ENCODE measurements at regions not wholly inside any gene's neighbourhood (a gene's known extent, or its start where the extent isn't known, plus 50 kb on each side); places are given as distances from the start of the nearest gene placed in this dataset.

GRCh38 chr3:21901484-21901883, 150.5 kb upstream of the ZNF385D start:
- H3K27me3 ChIP-seq (ENCODE audit: insufficient read depth) = no peaks in the 10 kb centered on the region

GRCh38 chr3:21902956-21903355, 151.9 kb upstream of the ZNF385D start:
- no peaks in the 10 kb centered on the region for H3F3A ChIP-seq (replicated peaks; ENCODE audit: insufficient read depth)
- H3K4me2 ChIP-seq = no peak overlapping the region
- H4K20me1 ChIP-seq (ENCODE audit: insufficient read depth) = no peaks in the 10 kb centered on the region
- H3K9ac ChIP-seq = no peak overlapping the region
- H3K27me3 ChIP-seq (ENCODE audit: insufficient read depth) = no peaks in the 10 kb centered on the region
- no peaks in the 10 kb centered on the region for H3K9me2 ChIP-seq
- no peaks in the 10 kb centered on the region for H3K79me2 ChIP-seq (ENCODE audit: insufficient read depth)
- H3K27ac ChIP-seq (ENCODE audit: low read depth in 2 of 2, low read length in 1 of 2) = no peak overlapping the region
- H3K4me1 ChIP-seq (ENCODE audit: control insufficient read depth in 1 of 2, insufficient read depth in 2 of 2, low read depth in 1 of 2, low read length in 1 of 2) = peaks cover 0 to 5% of the 10 kb centered on the region in 2 experiments; a peak in 1 of 4 replicates
- DNase-seq = no peak
- H2AFZ ChIP-seq (ENCODE audit: low read depth) = no peak overlapping the region
- ChIA-PET CTCF (interaction anchor here (0.6 to 1.9 kb wide), 2 partner anchors 8 to 258 kb away, joined by 3 to 6 read pairs; no protein-coding TSS in a partner anchor), POLR2A (no interaction called here)
- H3K9me3 ChIP-seq = no peaks in the 10 kb centered on the region
- 55% methylated on average over 4 of the region's 4 CpGs for WGBS (ENCODE audit: low lambda C conversion rate)
- no peaks in the 10 kb centered on the region for H3K36me3 ChIP-seq (replicated peaks in 1 of 2; ENCODE audit: control insufficient read depth in 1 of 2, insufficient read depth in 2 of 2, low read length in 1 of 2)
- H3K4me3 ChIP-seq (ENCODE audit: low read depth in 2 of 2, low read length in 1 of 2) = no peak overlapping the region
- TF ChIP-seq REST (IDR thresholded peaks at IDR 0.05; ENCODE audit: low read depth, low read length) (no peak), FOXM1 (IDR thresholded peaks at IDR 0.05; ENCODE audit: low read depth) (no peak), POLR2AphosphoS5 (IDR thresholded peaks at IDR 0.05; ENCODE audit: low read depth, low read length) (no peak), CTCF (IDR thresholded peaks at IDR 0.05) (no peak)

More at GRCh38 chr3:21901484-21901883, 150.5 kb upstream of the ZNF385D start:
- Histone ChIP-seq H3K9me3 (no peaks in the 10 kb centered on the region), H3K36me3 (replicated peaks in 1 of 2; ENCODE audit: control insufficient read depth in 1 of 2, insufficient read depth in 2 of 2, low read length in 1 of 2) (no peaks in the 10 kb centered on the region), H3K4me2 (no peak overlapping the region), H4K20me1 (ENCODE audit: insufficient read depth) (no peaks in the 10 kb centered on the region), H3K4me1 (ENCODE audit: control insufficient read depth in 1 of 2, insufficient read depth in 2 of 2, low read depth in 1 of 2, low read length in 1 of 2) (peaks cover 0 to 5% of the 10 kb centered on the region in 2 experiments; a peak in 1 of 4 replicates), H3K9ac (no peak overlapping the region), H3F3A (replicated peaks; ENCODE audit: insufficient read depth) (no peaks in the 10 kb centered on the region), H3K79me2 (ENCODE audit: insufficient read depth) (no peaks in the 10 kb centered on the region), H2AFZ (ENCODE audit: low read depth) (no peak overlapping the region), H3K9me2 (no peaks in the 10 kb centered on the region), H3K4me3 (ENCODE audit: low read depth in 2 of 2, low read length in 1 of 2) (no peak overlapping the region), H3K27ac (ENCODE audit: low read depth in 2 of 2, low read length in 1 of 2) (no peak overlapping the region)
- DNase-seq = no peak
- WGBS (ENCODE audit: low lambda C conversion rate) = 60% methylated on average over 4 of the region's 4 CpGs
- TF ChIP-seq GATA2 (CRISPR knock-in tag; IDR thresholded peaks at IDR 0.05) = no peak
- no peak for TF ChIP-seq SMC3 (IDR thresholded peaks at IDR 0.05; ENCODE audit: low read depth, low read length)
- no peak for TF ChIP-seq MXI1 (IDR thresholded peaks at IDR 0.05; ENCODE audit: low read depth, low read length)
- TF ChIP-seq, protein P1, sequence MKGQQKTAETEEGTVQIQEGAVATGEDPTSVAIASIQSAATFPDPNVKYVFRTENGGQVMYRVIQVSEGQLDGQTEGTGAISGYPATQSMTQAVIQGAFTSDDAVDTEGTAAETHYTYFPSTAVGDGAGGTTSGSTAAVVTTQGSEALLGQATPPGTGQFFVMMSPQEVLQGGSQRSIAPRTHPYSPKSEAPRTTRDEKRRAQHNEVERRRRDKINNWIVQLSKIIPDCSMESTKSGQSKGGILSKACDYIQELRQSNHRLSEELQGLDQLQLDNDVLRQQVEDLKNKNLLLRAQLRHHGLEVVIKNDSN (IDR thresholded peaks at IDR 0.05; ENCODE audit: borderline replicate concordance, low read depth) = no peak
- TF ChIP-seq YY1 (IDR thresholded peaks at IDR 0.05; ENCODE audit: low read depth) = no peak
- no peak for TF ChIP-seq FOXJ3 (CRISPR knock-in tag; IDR thresholded peaks at IDR 0.05)
- TF ChIP-seq NRF1 (IDR thresholded peaks at IDR 0.05; ENCODE audit: low read depth, low read length) = no peak
- TF ChIP-seq TAF1 (IDR thresholded peaks at IDR 0.05; ENCODE audit: borderline replicate concordance, low read depth, low read length) = no peak
- TF ChIP-seq SIN3A (IDR thresholded peaks at IDR 0.05; ENCODE audit: borderline replicate concordance, low read depth, low read length) = no peak
- TF ChIP-seq CHD2 (IDR thresholded peaks at IDR 0.05; ENCODE audit: low read length, partially characterized antibody) = no peak
- no peak for TF ChIP-seq JUND (IDR thresholded peaks at IDR 0.05)
- no peak for TF ChIP-seq REST (IDR thresholded peaks at IDR 0.05; ENCODE audit: low read depth, low read length)
- TF ChIP-seq RXRA (IDR thresholded peaks at IDR 0.05; ENCODE audit: borderline replicate concordance, low read depth) = no peak
- TF ChIP-seq ELF1 (IDR thresholded peaks at IDR 0.05) = no peak
- TF ChIP-seq POLR2AphosphoS5 (IDR thresholded peaks at IDR 0.05; ENCODE audit: low read depth, low read length) = no peak
- CTCF ChIA-PET = interaction anchor here (1.0 to 1.4 kb wide), 2 partner anchors 9 to 149 kb away, joined by 5 read pairs; no protein-coding TSS in a partner anchor
- POLR2A ChIA-PET = no interaction called here

All from SK-N-SH (cell line).